HEK293 (cell line): ENCODE measurements at regions not wholly inside any gene's neighbourhood (a gene's known extent, or its start where the extent isn't known, plus 50 kb on each side); places are given as distances from the start of the nearest gene placed in this dataset.

Experiments
- HOXA7 ChIP-seq: sonication (generic); formaldehyde crosslinking; IDR thresholded peaks from 2 replicates; pipeline ENCODE4 v1.8.1; 2022; ENCODE audit warnings: missing genetic modification reagents, borderline replicate concordance
- KLF16 ChIP-seq: fragments of 450-650 bp; formaldehyde crosslinking; IDR thresholded peaks from 2 replicates; pipeline ENCODE4 v1.5.1; 2017; ENCODE audit warnings: missing biosample characterization, missing genetic modification characterization
- YY1 ChIP-seq: fragments of 450-650 bp; formaldehyde crosslinking; IDR thresholded peaks from 2 replicates; pipeline ENCODE4 v1.5.1; 2018; ENCODE audit warnings: missing biosample characterization, missing genetic modification characterization
- ZBTB20 ChIP-seq: fragments of 450-650 bp; formaldehyde crosslinking; IDR thresholded peaks from 2 replicates; pipeline ENCODE4 v1.5.1; 2016; ENCODE audit warnings: missing biosample characterization, missing genetic modification characterization
- ZBTB7A ChIP-seq: fragments of 450-650 bp; formaldehyde crosslinking; IDR thresholded peaks from 2 replicates; pipeline ENCODE4 v1.5.1; 2016; ENCODE audit warnings: low read depth, missing biosample characterization, missing genetic modification characterization
- ZNF266 ChIP-seq: fragments of 450-650 bp; formaldehyde crosslinking; IDR thresholded peaks from 2 replicates; pipeline ENCODE4 v1.5.1; 2016; ENCODE audit warnings: missing biosample characterization, missing genetic modification characterization, low read depth
- ZNF426 ChIP-seq: fragments of 450-650 bp; formaldehyde crosslinking; IDR thresholded peaks from 2 replicates; pipeline ENCODE4 v1.5.1; 2017; ENCODE audit warnings: missing biosample characterization, missing genetic modification characterization, mild to moderate bottlenecking, inconsistent platforms, moderate library complexity
- ZNF561 ChIP-seq: fragments of 450-650 bp; IDR thresholded peaks from 2 replicates; pipeline ENCODE4 v1.5.1; 2018; ENCODE audit warnings: missing biosample characterization, missing genetic modification characterization, borderline replicate concordance
- ZNF843 ChIP-seq: fragments of 450-650 bp; formaldehyde crosslinking; IDR thresholded peaks from 2 replicates; pipeline ENCODE4 v1.5.1; 2016; ENCODE audit warnings: missing biosample characterization, missing genetic modification characterization
- ZSCAN23 ChIP-seq: fragments of 450-650 bp; formaldehyde crosslinking; IDR thresholded peaks from 2 replicates; pipeline ENCODE4 v1.5.1; 2016; ENCODE audit warnings: missing biosample characterization, missing genetic modification characterization
- TF ChIP-seq, protein P1 (sequence below): fragments of 450-650 bp; formaldehyde crosslinking; IDR thresholded peaks from 2 replicates; pipeline ENCODE4 v1.5.1; 2016; ENCODE audit warnings: missing biosample characterization, missing genetic modification characterization
- TF ChIP-seq, protein P2 (sequence below): fragments of 450-650 bp; formaldehyde crosslinking; IDR thresholded peaks from 2 replicates; pipeline ENCODE4 v1.5.1; 2017; ENCODE audit warnings: missing biosample characterization, missing genetic modification characterization
- TF ChIP-seq, protein P3 (sequence below): fragments of 450-650 bp; IDR thresholded peaks from 2 replicates; pipeline ENCODE4 v1.5.1; 2018; ENCODE audit warnings: missing biosample characterization, missing genetic modification characterization

DNA sequence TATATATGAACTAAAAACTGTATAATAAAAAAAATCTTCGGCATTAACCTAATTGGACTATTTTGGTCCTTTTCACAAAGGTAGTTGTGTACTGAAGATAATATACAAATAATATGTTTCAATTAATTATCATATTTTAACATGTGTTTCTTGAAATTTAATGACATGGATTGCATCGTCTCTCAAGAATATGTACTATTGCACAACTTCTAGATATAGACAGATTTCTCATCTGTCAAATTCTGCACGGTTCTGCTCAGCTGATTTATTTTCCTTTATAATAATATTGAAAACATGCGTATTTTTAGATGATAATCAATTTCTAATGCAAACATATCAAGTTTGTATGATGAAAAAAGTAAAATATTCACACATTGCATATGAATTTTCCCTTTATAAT lies 498.7 kb upstream of the PABPC4L start:
- no peak for TF ChIP-seq ZBTB20 (tag by site-specific recombination)
- TF ChIP-seq ZSCAN23 (tag by site-specific recombination), result no peak
- no peak for TF ChIP-seq KLF16 (tag by site-specific recombination)
- TF ChIP-seq ZNF561, result no peak
- TF ChIP-seq, protein P1, sequence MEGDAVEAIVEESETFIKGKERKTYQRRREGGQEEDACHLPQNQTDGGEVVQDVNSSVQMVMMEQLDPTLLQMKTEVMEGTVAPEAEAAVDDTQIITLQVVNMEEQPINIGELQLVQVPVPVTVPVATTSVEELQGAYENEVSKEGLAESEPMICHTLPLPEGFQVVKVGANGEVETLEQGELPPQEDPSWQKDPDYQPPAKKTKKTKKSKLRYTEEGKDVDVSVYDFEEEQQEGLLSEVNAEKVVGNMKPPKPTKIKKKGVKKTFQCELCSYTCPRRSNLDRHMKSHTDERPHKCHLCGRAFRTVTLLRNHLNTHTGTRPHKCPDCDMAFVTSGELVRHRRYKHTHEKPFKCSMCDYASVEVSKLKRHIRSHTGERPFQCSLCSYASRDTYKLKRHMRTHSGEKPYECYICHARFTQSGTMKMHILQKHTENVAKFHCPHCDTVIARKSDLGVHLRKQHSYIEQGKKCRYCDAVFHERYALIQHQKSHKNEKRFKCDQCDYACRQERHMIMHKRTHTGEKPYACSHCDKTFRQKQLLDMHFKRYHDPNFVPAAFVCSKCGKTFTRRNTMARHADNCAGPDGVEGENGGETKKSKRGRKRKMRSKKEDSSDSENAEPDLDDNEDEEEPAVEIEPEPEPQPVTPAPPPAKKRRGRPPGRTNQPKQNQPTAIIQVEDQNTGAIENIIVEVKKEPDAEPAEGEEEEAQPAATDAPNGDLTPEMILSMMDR (tag by site-specific recombination), result no peak
- TF ChIP-seq HOXA7 (CRISPR knock-in tag), result no peak
- TF ChIP-seq, protein P2, sequence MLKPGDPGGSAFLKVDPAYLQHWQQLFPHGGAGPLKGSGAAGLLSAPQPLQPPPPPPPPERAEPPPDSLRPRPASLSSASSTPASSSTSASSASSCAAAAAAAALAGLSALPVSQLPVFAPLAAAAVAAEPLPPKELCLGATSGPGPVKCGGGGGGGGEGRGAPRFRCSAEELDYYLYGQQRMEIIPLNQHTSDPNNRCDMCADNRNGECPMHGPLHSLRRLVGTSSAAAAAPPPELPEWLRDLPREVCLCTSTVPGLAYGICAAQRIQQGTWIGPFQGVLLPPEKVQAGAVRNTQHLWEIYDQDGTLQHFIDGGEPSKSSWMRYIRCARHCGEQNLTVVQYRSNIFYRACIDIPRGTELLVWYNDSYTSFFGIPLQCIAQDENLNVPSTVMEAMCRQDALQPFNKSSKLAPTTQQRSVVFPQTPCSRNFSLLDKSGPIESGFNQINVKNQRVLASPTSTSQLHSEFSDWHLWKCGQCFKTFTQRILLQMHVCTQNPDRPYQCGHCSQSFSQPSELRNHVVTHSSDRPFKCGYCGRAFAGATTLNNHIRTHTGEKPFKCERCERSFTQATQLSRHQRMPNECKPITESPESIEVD (tag by site-specific recombination), result no peak
- no peak for TF ChIP-seq ZBTB7A (tag by site-specific recombination)
- TF ChIP-seq ZNF426 (tag by site-specific recombination), result no peak
- no peak for TF ChIP-seq YY1 (tag by site-specific recombination)
- TF ChIP-seq ZNF266 (tag by site-specific recombination), result no peak
- TF ChIP-seq, protein P3, sequence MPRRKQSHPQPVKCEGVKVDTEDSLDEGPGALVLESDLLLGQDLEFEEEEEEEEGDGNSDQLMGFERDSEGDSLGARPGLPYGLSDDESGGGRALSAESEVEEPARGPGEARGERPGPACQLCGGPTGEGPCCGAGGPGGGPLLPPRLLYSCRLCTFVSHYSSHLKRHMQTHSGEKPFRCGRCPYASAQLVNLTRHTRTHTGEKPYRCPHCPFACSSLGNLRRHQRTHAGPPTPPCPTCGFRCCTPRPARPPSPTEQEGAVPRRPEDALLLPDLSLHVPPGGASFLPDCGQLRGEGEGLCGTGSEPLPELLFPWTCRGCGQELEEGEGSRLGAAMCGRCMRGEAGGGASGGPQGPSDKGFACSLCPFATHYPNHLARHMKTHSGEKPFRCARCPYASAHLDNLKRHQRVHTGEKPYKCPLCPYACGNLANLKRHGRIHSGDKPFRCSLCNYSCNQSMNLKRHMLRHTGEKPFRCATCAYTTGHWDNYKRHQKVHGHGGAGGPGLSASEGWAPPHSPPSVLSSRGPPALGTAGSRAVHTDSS (tag by site-specific recombination), result no peak
- TF ChIP-seq ZNF843, result no peak
